Endothelial cell of umbilical vein (primary cell): ENCODE measurements at regions not wholly inside any gene's neighbourhood (a gene's known extent, or its start where the extent isn't known, plus 50 kb on each side); places are given as distances from the start of the nearest gene placed in this dataset.

Source experiments
- BruUV-seq: library from RNA; stranded (reverse); fragments of 400-500 nt; replicated peaks from 2 replicates; lab custom pipeline; 2021; lab: Mats Ljungman, UMichigan
- CTCF ChIA-PET: fragments of 300-600, 350-600 bp; sonication (Branson Sonifier 250); formaldehyde crosslinking; loops from one replicate; lab custom pipeline; 2021; ENCODE audit warnings: antibody characterized with exemption, inconsistent platforms; lab: Charles Lee
- POLR2A ChIA-PET: fragments of 300-600, 350-600 bp; sonication (Branson Sonifier 250); formaldehyde crosslinking; loops from one replicate; lab custom pipeline; 2021; ENCODE audit warnings: antibody characterized with exemption, inconsistent platforms; lab: Charles Lee
- DNase-seq: peaks from one replicate; pipeline ENCODE4 v3.0.0-alpha.2; 2011; ENCODE audit warnings: low read depth, low spot score
- FAIRE-seq: peaks from 2 replicates; lab custom pipeline; 2011; peaks lifted over from hg19 to GRCh38; lab: Jason Lieb, UNC
- H2AFZ ChIP-seq: 2 replicates; pipeline ENCODE4 v1.6.0; 2012; ENCODE audit warnings: low read depth, low read length, control low read depth, inconsistent platforms
- H3K27ac ChIP-seq: 2 replicates; pipeline ENCODE4 v1.5.1; 2011; ENCODE audit warnings: low read depth, mild to moderate bottlenecking, control low read depth, low read length, moderate library complexity; ENCODE audit not compliant: insufficient read depth
- H3K27me3 ChIP-seq, 2 experiments: 2 replicates each; pipeline versions ENCODE4 v1.6.0 to v1.6.1; 2011; ENCODE audit warnings: low read length in 2 of 2, mixed read lengths in 1 of 2; ENCODE audit not compliant: control insufficient read depth in 2 of 2, insufficient read depth in 2 of 2
- H3K36me3 ChIP-seq, 2 experiments: 2 replicates in 1 of 2; 3 replicates in 1 of 2; pipeline ENCODE4 v1.5.1; 2011; ENCODE audit warnings: low read length in 2 of 2, mild to moderate bottlenecking in 1 of 2, moderate library complexity in 1 of 2; ENCODE audit not compliant: control insufficient read depth in 2 of 2, insufficient read depth in 2 of 2; ENCODE audit errors: extremely low read depth in 1 of 2
- H3K4me1 ChIP-seq: 3 replicates; pipeline ENCODE4 v1.5.1; 2011; ENCODE audit warnings: mild to moderate bottlenecking, low read length; ENCODE audit not compliant: control insufficient read depth, insufficient read depth; ENCODE audit errors: extremely low read depth
- H3K4me2 ChIP-seq: 2 replicates; pipeline ENCODE4 v1.6.1; 2011; ENCODE audit warnings: low read length, control low read depth, mixed read lengths; ENCODE audit not compliant: insufficient read depth
- H3K4me3 ChIP-seq, 3 experiments: fragments of 200-600 bp in 1 of 3; sonication (generic), shearing (Covaris generic) in 1 of 3; replicated peaks in 1 of 3; 2 replicates each; pipeline ENCODE4 v1.5.1; 2011 to 2016; ENCODE audit warnings: control low read depth in 3 of 3, low read length in 3 of 3, mild to moderate bottlenecking in 2 of 3, inconsistent platforms in 1 of 3, low read depth in 1 of 3, moderate library complexity in 1 of 3; ENCODE audit not compliant: insufficient read depth in 1 of 3
- H3K79me2 ChIP-seq: 2 replicates; pipeline ENCODE4 v1.6.0; 2012; ENCODE audit warnings: low read length, inconsistent platforms; ENCODE audit not compliant: control insufficient read depth, insufficient read depth
- H3K9ac ChIP-seq: replicated peaks from 2 replicates; pipeline ENCODE3; 2011; ENCODE audit warnings: low read length, control low read depth; ENCODE audit not compliant: insufficient read depth; ENCODE audit errors: extremely low read depth
- H3K9me1 ChIP-seq: replicated peaks from 3 replicates; pipeline ENCODE4 v1.6.0; 2011; ENCODE audit warnings: mild to moderate bottlenecking, low read length; ENCODE audit not compliant: control insufficient read depth, insufficient read depth; ENCODE audit errors: extremely low read depth
- H3K9me3 ChIP-seq: replicated peaks from 2 replicates; pipeline ENCODE4 v1.5.1; 2012; ENCODE audit warnings: low read length, inconsistent platforms; ENCODE audit not compliant: control insufficient read depth, insufficient read depth
- H4K20me1 ChIP-seq: replicated peaks from 2 replicates; pipeline ENCODE3; 2011; ENCODE audit warnings: mild to moderate bottlenecking, low read length; ENCODE audit not compliant: control insufficient read depth, insufficient read depth; ENCODE audit errors: extremely low read depth
- CTCF ChIP-seq, 2 donors: IDR thresholded peaks; 1 replicate in 1 of 2; 2 replicates in 1 of 2; pipeline ENCODE4 v1.5.1; 2011; ENCODE audit warnings: low read length in 2 of 2, mild to moderate bottlenecking in 2 of 2, moderate library complexity in 2 of 2, control low read depth in 1 of 2, inconsistent platforms in 1 of 2, low read depth in 1 of 2; ENCODE audit not compliant: insufficient read depth in 1 of 2; ENCODE audit errors: extremely low read depth in 1 of 2
- EZH2 ChIP-seq: IDR thresholded peaks from 2 replicates; pipeline ENCODE4 v1.6.1; 2012; ENCODE audit warnings: borderline replicate concordance, low read depth, mild to moderate bottlenecking, moderate library complexity, low read length, inconsistent platforms; ENCODE audit not compliant: severe bottlenecking
- FOS ChIP-seq: IDR thresholded peaks from 2 replicates; pipeline ENCODE4 v1.6.1; 2011; ENCODE audit warnings: mild to moderate bottlenecking, low read length, moderate library complexity, borderline replicate concordance; ENCODE audit not compliant: insufficient read depth
- GATA2 ChIP-seq: IDR thresholded peaks from 2 replicates; pipeline ENCODE4 v1.7.0; 2011; ENCODE audit warnings: low read depth, mild to moderate bottlenecking, moderate library complexity, mixed read lengths, low read length; ENCODE audit not compliant: insufficient read length, insufficient read depth
- JUN ChIP-seq: IDR thresholded peaks from 2 replicates; pipeline ENCODE4 v1.6.1; 2011; ENCODE audit warnings: borderline replicate concordance, low read depth; ENCODE audit not compliant: insufficient read length, insufficient read depth
- MAX ChIP-seq: IDR thresholded peaks from 2 replicates; pipeline ENCODE4 v1.6.1; 2011; ENCODE audit not compliant: insufficient read depth, insufficient read length
- MYC ChIP-seq: IDR thresholded peaks from one replicate; pipeline ENCODE4 v1.6.1; 2011; ENCODE audit warnings: mild to moderate bottlenecking, low read depth, low read length
- POLR2A ChIP-seq: IDR thresholded peaks from 2 replicates; pipeline ENCODE4 v1.6.1; 2012; ENCODE audit warnings: low read depth, mild to moderate bottlenecking, control low read depth, low read length
- POLR2AphosphoS5 ChIP-seq: IDR thresholded peaks from 2 replicates; pipeline ENCODE4 v1.6.1; 2012; ENCODE audit warnings: low read depth, mild to moderate bottlenecking, control low read depth, low read length, moderate library complexity; ENCODE audit not compliant: insufficient read depth
- dilution Hi-C: fragments of 300-500 bp; cut with MboI; formaldehyde crosslinking; loops from one replicate; pipeline ENCODE4 v1.15.0; 2019; ENCODE audit warnings: low sequenced_read_pairs; ENCODE audit not compliant: extremely low pct_ligation_motif_present
- intact Hi-C: fragments of 100-400 bp; cut with micrococcal nuclease; formaldehyde crosslinking; loops from one replicate; pipeline ENCODE4 v1.10.0; 2022

GRCh38 chr6:1117530-1118286, 194.2 kb upstream of the FOXQ1 start:
- H3K79me2 ChIP-seq: no peaks in the 10 kb centered on the region
- TF ChIP-seq MAX (no peak), POLR2AphosphoS5 (no peak), POLR2A (no peak), JUN (no peak), EZH2 (no peak), CTCF (IDR thresholded peaks at IDR 0.05; ENCODE audit: extremely low read depth in 1 of 2, insufficient read depth in 1 of 2, low read depth in 1 of 2, low read length in 2 of 2) (no peak), GATA2 (no peak), FOS (no peak), MYC (no peak)
- ChIA-PET CTCF (no interaction called here), POLR2A (no interaction called here)
- H4K20me1 ChIP-seq: no peaks in the 10 kb centered on the region
- no peaks in the 10 kb centered on the region for H3K4me1 ChIP-seq
- H3K9me1 ChIP-seq: no peaks in the 10 kb centered on the region
- H3K27ac ChIP-seq: no peak overlapping the region
- H3K36me3 ChIP-seq: no peaks in the 10 kb centered on the region
- peaks cover 4% of the 10 kb centered on the region for H3K9me3 ChIP-seq
- FAIRE-seq (no peak), DNase-seq (no peak)
- BruUV-seq: no TSS peak
- no peak overlapping the region for H3K9ac ChIP-seq
- H2AFZ ChIP-seq: no peak overlapping the region
- no peak overlapping the region for H3K4me3 ChIP-seq
- dilution Hi-C loops (no loop called here), intact Hi-C loops (no loop called here)
- no peaks in the 10 kb centered on the region for H3K27me3 ChIP-seq
- no peak overlapping the region for H3K4me2 ChIP-seq
